HG03066 (cell line): ENCODE measurements at regions not wholly inside any gene's neighbourhood (a gene's known extent, or its start where the extent isn't known, plus 50 kb on each side); places are given as distances from the start of the nearest gene placed in this dataset.

Source experiments
- ATAC-seq: cut with Tn5 transposase; IDR thresholded peaks from one replicate; pipeline ENCODE4 v1.9.1; 2021; ENCODE audit warnings: low read depth; ENCODE audit not compliant: unreplicated experiment

DNA sequence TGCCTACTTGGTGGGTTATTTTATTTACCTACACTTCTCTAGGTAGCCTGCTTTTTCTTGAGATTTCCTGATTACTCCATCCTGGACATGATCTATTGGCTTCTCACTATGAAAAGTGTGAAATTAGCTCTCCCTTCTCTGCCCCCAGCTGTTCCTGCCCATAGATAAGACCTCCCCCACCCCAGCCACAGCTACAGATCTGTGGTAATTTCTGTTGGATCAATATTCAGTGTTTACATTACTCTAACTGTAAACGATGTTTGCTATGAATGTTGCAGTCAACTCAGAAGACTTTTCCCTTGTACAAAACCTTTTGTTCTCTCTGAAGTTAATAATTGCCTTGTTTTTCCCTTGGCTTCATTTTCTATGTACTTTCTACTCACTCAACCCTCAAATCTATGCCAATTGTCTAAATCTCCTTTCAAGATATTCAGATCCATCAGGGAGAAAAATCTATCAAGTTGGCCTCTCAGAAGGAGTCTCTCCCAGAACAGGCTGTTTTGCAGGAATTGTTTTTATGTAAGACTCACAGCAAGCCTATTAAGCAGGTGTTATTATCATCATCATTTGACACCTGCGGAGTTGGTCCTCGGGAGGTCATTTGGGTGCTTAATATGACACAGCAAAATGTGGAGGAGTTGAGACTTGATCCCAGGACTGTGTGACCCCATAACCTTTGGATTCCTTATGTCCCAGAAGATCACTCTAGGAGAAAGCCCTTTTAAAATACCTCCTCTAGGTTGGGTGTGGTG lies 227.4 kb downstream of the SUDS3 start:
- ATAC-seq, result no peak

DNA sequence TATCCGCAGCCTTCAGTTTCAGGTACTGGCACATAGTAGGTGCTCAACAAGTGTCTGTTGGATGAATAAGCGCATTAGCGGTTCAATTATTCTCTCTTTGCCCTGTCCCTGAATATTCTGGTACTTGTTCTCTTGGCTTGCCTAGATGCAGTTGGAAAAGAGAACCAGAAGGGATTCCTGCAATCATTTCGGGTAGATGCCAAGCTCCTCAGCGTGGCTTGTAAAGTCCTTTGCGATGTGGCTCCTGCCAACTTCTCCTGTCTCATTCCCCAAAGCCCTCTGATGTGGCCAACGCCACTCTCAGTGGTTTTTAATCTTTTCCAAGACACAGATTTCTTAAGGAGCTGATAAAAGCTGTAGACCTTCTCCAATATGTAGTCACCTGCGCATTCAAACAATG lies 230.3 kb downstream of the SUDS3 start:
- ATAC-seq, result no peak

GRCh38 chr12:118607831-118608230 lies 231.5 kb downstream of the SUDS3 start:
- ATAC-seq, result no peak

GRCh38 chr12:118608770-118609344 lies 232.5 kb downstream of the SUDS3 start:
- no peak for ATAC-seq

DNA sequence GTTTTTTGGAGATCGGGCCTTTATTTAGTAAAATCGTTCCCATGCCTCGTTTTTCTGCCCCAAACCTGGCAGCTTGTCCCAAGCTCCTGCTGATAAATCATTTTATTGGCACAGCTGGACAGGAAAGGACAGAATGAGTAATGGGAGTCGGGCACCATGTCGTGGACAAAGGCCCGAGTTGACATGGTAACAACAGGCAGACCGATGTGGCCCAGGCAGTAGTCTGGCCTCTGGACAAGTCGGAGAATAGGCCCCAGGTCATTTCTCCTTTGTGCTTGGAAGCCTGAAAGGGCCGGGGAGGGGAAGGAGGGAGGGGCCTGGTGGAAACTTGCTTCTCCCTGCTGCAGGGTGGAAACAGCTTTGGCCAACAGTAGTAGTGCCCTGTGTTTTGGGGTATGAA lies 234.9 kb downstream of the SUDS3 start:
- no peak for ATAC-seq

- ATAC-seq, result no peak
Observed at GRCh38 chr12:118611770-118612169, 235.4 kb downstream of the SUDS3 start.

- no peak for ATAC-seq
Observed at GRCh38 chr12:118617611-118618450, 241.5 kb downstream of the SUDS3 start.

DNA sequence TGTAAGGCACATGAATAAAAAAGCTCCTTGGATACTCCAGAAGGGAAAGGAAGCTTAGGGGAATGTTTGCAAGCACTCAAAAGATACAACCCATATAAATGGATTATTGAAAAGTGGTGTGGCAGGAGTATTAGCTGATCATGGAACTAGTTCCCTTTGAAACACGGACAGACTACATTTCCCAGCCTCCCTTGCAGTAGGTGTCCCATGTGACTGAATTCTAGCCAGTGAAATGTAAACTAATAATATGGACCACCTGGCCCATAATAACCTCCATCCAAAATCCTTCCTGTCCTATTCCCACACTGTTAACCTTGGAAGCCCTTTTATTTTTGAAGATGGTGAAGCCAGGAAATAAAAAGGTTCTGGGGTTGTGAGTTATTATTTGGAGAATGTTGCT lies 242.3 kb downstream of the SUDS3 start:
- ATAC-seq, result no peak

DNA sequence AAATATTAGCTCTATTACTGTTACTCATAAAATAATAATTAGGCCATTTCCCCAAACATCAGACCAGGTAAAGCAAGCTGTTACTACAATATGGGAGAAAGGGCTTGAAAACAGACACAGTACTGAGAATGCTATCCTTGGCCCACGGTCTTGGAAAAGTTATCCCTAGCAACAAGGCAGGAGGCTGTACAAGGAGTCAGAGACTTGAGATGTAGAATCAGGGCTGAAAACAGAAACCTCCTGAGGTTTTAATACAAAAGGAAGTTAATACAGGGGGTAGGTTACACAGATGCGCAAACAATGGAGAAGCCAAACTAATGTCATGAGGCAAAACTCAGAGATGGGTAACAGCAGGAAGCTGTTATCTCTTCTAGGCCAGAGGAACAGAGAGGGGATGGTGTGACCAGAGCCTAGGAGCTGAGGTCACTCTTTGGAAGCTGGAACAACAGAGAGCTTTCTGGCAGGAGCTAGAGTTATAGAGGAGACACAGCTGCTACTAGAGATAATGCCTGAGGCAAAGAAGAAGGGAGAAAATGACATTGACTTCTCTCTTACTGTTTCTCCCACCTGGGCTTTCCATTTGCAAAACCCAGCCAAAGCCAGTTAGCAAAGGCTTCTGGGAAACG lies 248.8 kb downstream of the SUDS3 start:
- ATAC-seq, result no peak

- ATAC-seq, result no peak
Observed at GRCh38 chr12:118633071-118633470, 256.7 kb downstream of the SUDS3 start.

DNA sequence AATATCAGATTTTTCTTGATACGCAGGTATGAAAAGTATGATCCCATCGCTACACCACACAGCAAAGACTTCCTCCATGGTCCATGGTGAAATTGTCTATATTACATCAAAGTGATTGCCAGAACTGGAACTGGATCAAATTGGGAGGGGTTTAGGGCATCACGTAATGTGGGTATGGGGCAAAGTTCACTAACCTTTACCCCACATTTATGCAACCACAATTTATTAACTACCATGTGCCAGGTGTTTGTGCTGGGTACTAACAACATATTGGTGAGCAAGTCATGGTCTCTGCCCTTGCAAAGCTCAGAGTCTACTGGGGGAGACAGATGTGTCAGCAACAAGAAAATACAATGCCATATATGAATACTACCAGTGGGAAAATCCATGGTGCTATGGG lies 258.9 kb downstream of the SUDS3 start:
- no peak for ATAC-seq

DNA sequence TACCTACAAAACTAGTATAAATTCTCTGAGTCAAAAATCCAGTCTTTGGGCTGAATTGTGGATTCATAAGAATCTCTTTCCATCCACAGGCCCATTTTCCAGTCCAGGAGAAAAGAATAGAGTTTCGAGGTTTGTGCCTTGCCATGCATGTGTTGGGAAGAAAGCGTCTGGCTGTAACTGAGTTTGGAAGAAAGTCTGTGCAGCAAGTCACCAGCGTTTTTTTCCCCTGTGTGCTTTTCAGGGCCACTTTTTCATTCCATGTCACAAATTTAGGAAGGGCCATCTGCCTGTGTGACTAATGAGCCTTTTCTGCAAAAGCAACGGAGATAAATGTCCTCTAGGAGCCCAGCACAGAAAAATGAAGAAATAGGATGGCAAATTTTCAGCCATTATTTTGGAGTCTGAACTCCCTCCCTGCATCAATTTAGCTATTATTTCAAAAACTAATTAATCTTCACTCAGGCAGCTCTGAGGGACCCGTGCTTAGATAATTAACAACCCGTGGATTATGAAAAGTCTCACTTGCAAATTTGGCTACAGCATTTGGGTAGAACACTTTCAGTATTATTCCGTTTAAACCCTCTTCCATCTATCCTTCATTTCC lies 261.5 kb downstream of the SUDS3 start:
- no peak for ATAC-seq

GRCh38 chr12:118641249-118641648 lies 264.9 kb downstream of the SUDS3 start:
- ATAC-seq, result no peak

DNA sequence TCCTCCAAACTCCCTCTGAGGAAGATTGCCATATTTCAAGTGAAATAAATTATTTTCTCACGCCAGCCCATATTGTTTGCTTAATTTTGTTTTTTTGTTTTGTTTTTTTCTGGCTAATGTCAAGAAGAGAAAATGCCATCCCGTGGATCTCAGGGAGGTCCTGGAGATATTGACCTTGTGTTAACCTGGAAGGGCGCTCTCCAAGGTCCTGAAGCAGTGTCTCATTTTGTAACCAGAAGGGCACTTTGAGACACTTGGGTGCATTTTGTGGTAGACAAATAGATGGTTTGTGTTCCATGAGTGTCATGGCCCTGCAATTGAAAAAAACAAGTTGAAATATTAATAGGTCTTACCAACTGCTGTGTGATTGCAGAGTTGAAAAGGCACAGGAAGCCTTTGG lies 268.9 kb downstream of the SUDS3 start:
- no peak for ATAC-seq

GRCh38 chr12:118649765-118650585 lies 273.6 kb downstream of the SUDS3 start:
- no peak for ATAC-seq

DNA sequence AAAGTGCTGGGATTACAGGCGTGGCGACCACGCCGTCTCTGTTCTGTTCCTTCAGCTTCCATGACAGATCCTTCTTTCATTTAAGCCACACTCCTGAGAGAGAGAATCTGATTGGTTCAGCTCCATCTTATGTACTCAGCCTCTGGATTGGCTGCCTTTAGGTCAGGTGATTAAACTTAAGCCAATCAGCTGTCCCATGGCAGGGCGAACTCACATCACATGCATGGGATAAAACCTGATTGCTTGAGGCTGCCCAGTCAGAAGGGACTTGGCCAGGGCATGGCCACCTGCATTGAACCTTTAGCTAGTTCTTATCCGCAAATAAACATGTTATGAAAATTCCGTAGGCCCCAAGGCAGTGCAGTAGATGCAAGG lies 274.2 kb downstream of the SUDS3 start:
- ATAC-seq, result no peak

GRCh38 chr12:118651487-118651886 lies 275.1 kb downstream of the SUDS3 start:
- ATAC-seq, result no peak

DNA sequence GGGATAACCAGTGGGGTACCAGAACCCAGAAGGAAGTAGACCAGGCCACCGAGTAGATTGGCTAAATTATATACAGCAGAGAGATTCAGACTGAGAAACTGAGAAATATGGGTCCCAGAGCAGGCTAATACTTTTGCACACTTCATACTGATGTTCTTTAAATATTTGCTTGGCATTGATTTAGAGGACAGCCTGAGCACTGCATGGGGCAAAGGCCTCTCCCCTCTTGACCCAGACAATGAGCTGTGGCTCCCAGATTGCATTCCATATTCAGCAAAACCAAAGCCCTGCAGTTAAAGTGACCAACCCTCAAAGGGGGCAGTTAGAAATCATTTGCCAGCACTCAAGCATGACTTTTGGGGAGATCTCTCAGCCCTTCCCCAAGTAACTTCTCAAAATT lies 279.2 kb downstream of the SUDS3 start:
- no peak for ATAC-seq

GRCh38 chr12:118680356-118680963 lies 300.9 kb upstream of the SRRM4 start:
- ATAC-seq, result no peak

- ATAC-seq, result no peak
Observed at GRCh38 chr12:118682656-118683055, 298.7 kb upstream of the SRRM4 start.
